Esophagus squamous epithelium (tissue), 4 donors: ENCODE measurements at regions not wholly inside any gene's neighbourhood (a gene's known extent, or its start where the extent isn't known, plus 50 kb on each side); places are given as distances from the start of the nearest gene placed in this dataset.

Experiments used
- POLR2A ChIP-seq, 4 donors: fragments of 450-650 bp; IDR thresholded peaks; one replicate each; pipeline ENCODE4 v1.6.1; 2017; ENCODE audit warnings: antibody characterized with exemption in 4 of 4, mild to moderate bottlenecking in 4 of 4, moderate library complexity in 3 of 4
- TF ChIP-seq, protein P1 (sequence below), 6 experiments: fragments of 450-650 bp in 4 of 6; fragments of 200-600 bp in 2 of 6; sonication (generic) in 2 of 6; IDR thresholded peaks; one replicate each; pipeline ENCODE4 v1.5.1; 2016 to 2019; ENCODE audit warnings: antibody characterized with exemption in 6 of 6, mild to moderate bottlenecking in 4 of 6, moderate library complexity in 4 of 6

DNA sequence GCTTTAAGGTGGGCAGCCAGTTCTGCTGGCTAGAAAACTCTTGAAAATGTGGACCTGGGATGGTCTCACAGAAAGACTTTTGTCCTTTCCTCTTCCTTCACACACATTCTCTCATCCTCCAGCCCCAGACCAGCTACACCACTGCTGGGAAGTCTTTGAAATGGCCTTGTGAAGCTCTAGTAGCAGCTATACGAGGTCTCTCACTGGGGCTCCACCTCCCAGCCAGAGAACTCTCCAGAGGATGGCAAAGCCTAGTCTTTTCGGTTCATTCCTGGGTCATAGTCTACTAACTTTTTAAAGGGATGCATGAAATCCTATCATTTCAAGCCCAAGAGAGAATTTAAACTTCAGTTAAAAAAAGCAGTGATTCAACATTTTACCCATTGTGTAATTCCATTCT, 133.9 kb upstream of the ERCC6L2 start:
- TF ChIP-seq, protein P1, sequence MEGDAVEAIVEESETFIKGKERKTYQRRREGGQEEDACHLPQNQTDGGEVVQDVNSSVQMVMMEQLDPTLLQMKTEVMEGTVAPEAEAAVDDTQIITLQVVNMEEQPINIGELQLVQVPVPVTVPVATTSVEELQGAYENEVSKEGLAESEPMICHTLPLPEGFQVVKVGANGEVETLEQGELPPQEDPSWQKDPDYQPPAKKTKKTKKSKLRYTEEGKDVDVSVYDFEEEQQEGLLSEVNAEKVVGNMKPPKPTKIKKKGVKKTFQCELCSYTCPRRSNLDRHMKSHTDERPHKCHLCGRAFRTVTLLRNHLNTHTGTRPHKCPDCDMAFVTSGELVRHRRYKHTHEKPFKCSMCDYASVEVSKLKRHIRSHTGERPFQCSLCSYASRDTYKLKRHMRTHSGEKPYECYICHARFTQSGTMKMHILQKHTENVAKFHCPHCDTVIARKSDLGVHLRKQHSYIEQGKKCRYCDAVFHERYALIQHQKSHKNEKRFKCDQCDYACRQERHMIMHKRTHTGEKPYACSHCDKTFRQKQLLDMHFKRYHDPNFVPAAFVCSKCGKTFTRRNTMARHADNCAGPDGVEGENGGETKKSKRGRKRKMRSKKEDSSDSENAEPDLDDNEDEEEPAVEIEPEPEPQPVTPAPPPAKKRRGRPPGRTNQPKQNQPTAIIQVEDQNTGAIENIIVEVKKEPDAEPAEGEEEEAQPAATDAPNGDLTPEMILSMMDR (IDR thresholded peaks at IDR 0.05) = no peak
- TF ChIP-seq POLR2A (IDR thresholded peaks at IDR 0.05) = no peak
